MM.1S (cell line): ENCODE measurements at regions not wholly inside any gene's neighbourhood (a gene's known extent, or its start where the extent isn't known, plus 50 kb on each side); places are given as distances from the start of the nearest gene placed in this dataset.

ENCODE experiments used
- DNase-seq: peaks from one replicate; pipeline ENCODE4 v3.0.0-alpha.2; 2015
- H2AFZ ChIP-seq: fragments of 300-600 bp; sonication (generic); 2 replicates; pipeline ENCODE4 v1.6.0; 2016; ENCODE audit warnings: antibody characterized with exemption, low read length
- H3F3A ChIP-seq: fragments of 300-600 bp; sonication (generic); 2 replicates; pipeline ENCODE4 v1.6.1; 2016; ENCODE audit warnings: mild to moderate bottlenecking, antibody characterized with exemption, low read length, moderate library complexity, mixed read lengths; ENCODE audit not compliant: insufficient read depth
- H3K27ac ChIP-seq: fragments of 300-600 bp; sonication (generic); 2 replicates; pipeline ENCODE4 v1.5.1; 2016; ENCODE audit warnings: mild to moderate bottlenecking, low read length
- H3K27me3 ChIP-seq: fragments of 300-600 bp; sonication (generic); replicated peaks from 2 replicates; pipeline ENCODE4 v1.6.0; 2016; ENCODE audit warnings: low read length; ENCODE audit not compliant: insufficient read depth
- H3K36me3 ChIP-seq: fragments of 300-600 bp; sonication (generic); replicated peaks from 2 replicates; pipeline ENCODE4 v1.6.1; 2016; ENCODE audit warnings: mild to moderate bottlenecking, low read length, mixed read lengths; ENCODE audit not compliant: insufficient read depth
- H3K4me1 ChIP-seq: fragments of 300-600 bp; sonication (generic); 2 replicates; pipeline ENCODE4 v1.6.1; 2016; ENCODE audit warnings: low read length, mixed read lengths
- H3K4me2 ChIP-seq: fragments of 300-600 bp; sonication (generic); 2 replicates; pipeline ENCODE4 v1.6.0; 2016; ENCODE audit warnings: low read depth, low read length
- H3K4me3 ChIP-seq: fragments of 300-600 bp; sonication (generic); 2 replicates; pipeline ENCODE4 v1.5.1; 2016; ENCODE audit warnings: low read length, mixed read lengths
- H3K79me2 ChIP-seq: fragments of 300-600 bp; sonication (generic); 2 replicates; pipeline ENCODE4 v1.6.1; 2016; ENCODE audit warnings: mixed run types, low read length, mixed read lengths
- H3K9ac ChIP-seq: fragments of 300-600 bp; sonication (generic); 2 replicates; pipeline ENCODE4 v1.6.1; 2016; ENCODE audit warnings: low read length, mixed read lengths
- H3K9me2 ChIP-seq: fragments of 300-600 bp; sonication (generic); replicated peaks from 2 replicates; pipeline ENCODE4 v1.6.1; 2016; ENCODE audit warnings: mild to moderate bottlenecking, low read length, mixed read lengths; ENCODE audit not compliant: insufficient read depth
- H3K9me3 ChIP-seq: fragments of 300-600 bp; sonication (generic); replicated peaks from 2 replicates; pipeline ENCODE4 v1.6.1; 2016; ENCODE audit warnings: mild to moderate bottlenecking, low read length, mixed read lengths; ENCODE audit not compliant: insufficient read depth
- H4K20me1 ChIP-seq: fragments of 300-600 bp; sonication (generic); 2 replicates; pipeline ENCODE4 v1.6.1; 2016; ENCODE audit warnings: mild to moderate bottlenecking, low read length, moderate library complexity, mixed read lengths; ENCODE audit not compliant: insufficient read depth
- EZH2 ChIP-seq: fragments of 300-600 bp; sonication (generic); optimal IDR thresholded peaks from 2 replicates; pipeline ENCODE3; 2017; ENCODE audit warnings: low read depth, mild to moderate bottlenecking, antibody characterized with exemption, low read length, mixed read lengths
- EZH2phosphoT487 ChIP-seq: fragments of 300-600 bp; sonication (generic); IDR thresholded peaks from 2 replicates; pipeline ENCODE4 v1.6.1; 2018; ENCODE audit warnings: antibody characterized with exemption, low read length
- TF ChIP-seq, protein P1 (sequence below): fragments of 300-600 bp; sonication (generic); IDR thresholded peaks from 2 replicates; pipeline ENCODE4 v1.5.1; 2016; ENCODE audit warnings: antibody characterized with exemption, low read length, mixed read lengths

GRCh38 chr3:68336042-68336441 lies 596.3 kb downstream of the TAFA4 start:
- Histone ChIP-seq H4K20me1 (no peaks in the 10 kb centered on the region), H3K4me1 (no peaks in the 10 kb centered on the region), H3K36me3 (no peaks in the 10 kb centered on the region), H3K79me2 (no peaks in the 10 kb centered on the region), H3K4me2 (no peak overlapping the region), H2AFZ (no peak overlapping the region), H3K9me3 (no peaks in the 10 kb centered on the region), H3K27me3 (no peaks in the 10 kb centered on the region), H3F3A (no peaks in the 10 kb centered on the region), H3K9me2 (no peaks in the 10 kb centered on the region), H3K4me3 (no peak overlapping the region), H3K27ac (no peak overlapping the region), H3K9ac (no peak overlapping the region)
- no peak for TF ChIP-seq EZH2phosphoT487
- no peak for TF ChIP-seq EZH2
- TF ChIP-seq, protein P1, sequence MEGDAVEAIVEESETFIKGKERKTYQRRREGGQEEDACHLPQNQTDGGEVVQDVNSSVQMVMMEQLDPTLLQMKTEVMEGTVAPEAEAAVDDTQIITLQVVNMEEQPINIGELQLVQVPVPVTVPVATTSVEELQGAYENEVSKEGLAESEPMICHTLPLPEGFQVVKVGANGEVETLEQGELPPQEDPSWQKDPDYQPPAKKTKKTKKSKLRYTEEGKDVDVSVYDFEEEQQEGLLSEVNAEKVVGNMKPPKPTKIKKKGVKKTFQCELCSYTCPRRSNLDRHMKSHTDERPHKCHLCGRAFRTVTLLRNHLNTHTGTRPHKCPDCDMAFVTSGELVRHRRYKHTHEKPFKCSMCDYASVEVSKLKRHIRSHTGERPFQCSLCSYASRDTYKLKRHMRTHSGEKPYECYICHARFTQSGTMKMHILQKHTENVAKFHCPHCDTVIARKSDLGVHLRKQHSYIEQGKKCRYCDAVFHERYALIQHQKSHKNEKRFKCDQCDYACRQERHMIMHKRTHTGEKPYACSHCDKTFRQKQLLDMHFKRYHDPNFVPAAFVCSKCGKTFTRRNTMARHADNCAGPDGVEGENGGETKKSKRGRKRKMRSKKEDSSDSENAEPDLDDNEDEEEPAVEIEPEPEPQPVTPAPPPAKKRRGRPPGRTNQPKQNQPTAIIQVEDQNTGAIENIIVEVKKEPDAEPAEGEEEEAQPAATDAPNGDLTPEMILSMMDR, result no peak
- DNase-seq, result no peak

GRCh38 chr3:68334367-68334986 lies 597.9 kb downstream of the TAFA4 start:
- Histone ChIP-seq H3K9me2 (no peaks in the 10 kb centered on the region), H3K4me1 (no peaks in the 10 kb centered on the region), H3F3A (no peaks in the 10 kb centered on the region), H3K4me3 (no peak overlapping the region), H3K27ac (no peak overlapping the region), H4K20me1 (no peaks in the 10 kb centered on the region), H3K36me3 (no peaks in the 10 kb centered on the region), H2AFZ (no peak overlapping the region), H3K9me3 (no peaks in the 10 kb centered on the region), H3K79me2 (no peaks in the 10 kb centered on the region), H3K4me2 (no peak overlapping the region), H3K27me3 (no peaks in the 10 kb centered on the region), H3K9ac (no peak overlapping the region)
- DNase-seq, result no peak
- no peak for TF ChIP-seq EZH2
- TF ChIP-seq EZH2phosphoT487, result no peak
- TF ChIP-seq, protein P1, result no peak

DNA sequence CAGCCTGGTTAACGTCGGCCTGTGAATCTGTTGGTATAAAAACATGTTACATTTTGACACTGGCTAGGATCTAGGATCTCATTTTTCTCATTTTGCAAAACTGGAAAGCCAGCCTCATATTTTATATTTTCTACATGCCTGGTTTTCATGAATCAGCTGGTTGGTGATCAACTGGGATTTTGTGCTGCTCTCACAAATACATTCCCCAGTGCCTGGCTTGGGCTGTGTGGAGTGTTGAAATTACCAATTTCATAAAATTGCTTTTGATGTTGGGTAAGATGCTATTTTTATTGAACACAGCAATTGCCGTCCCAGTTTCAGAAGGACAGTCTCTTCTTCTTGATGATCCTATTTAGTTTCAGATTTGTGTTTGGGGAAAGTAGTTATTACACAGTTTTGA lies 604.3 kb downstream of the TAFA4 start:
- Histone ChIP-seq H2AFZ (no peak overlapping the region), H3K36me3 (no peaks in the 10 kb centered on the region), H3K4me2 (no peak overlapping the region), H3K9ac (no peak overlapping the region), H3K27me3 (no peaks in the 10 kb centered on the region), H3K4me1 (no peaks in the 10 kb centered on the region), H3F3A (no peaks in the 10 kb centered on the region), H3K9me2 (no peaks in the 10 kb centered on the region), H3K9me3 (no peaks in the 10 kb centered on the region), H4K20me1 (no peaks in the 10 kb centered on the region), H3K4me3 (no peak overlapping the region), H3K79me2 (no peaks in the 10 kb centered on the region), H3K27ac (no peak overlapping the region)
- TF ChIP-seq, protein P1, result no peak
- TF ChIP-seq EZH2, result no peak
- no peak for TF ChIP-seq EZH2phosphoT487
- DNase-seq, result no peak
